PC-9 (cell line): ENCODE measurements at regions not wholly inside any gene's neighbourhood (a gene's known extent, or its start where the extent isn't known, plus 50 kb on each side); places are given as distances from the start of the nearest gene placed in this dataset.

Source experiments
- BruUV-seq: library from RNA; stranded (reverse); fragments of 400-500 nt; replicated peaks from 2 replicates; lab custom pipeline; 2021; lab: Mats Ljungman, UMichigan
- CTCF ChIA-PET: fragments of 300-600 bp; sonication (Branson Sonifier 250); formaldehyde crosslinking; loops from one replicate; lab custom pipeline; 2022; ENCODE audit warnings: antibody characterized with exemption; lab: Charles Lee
- POLR2A ChIA-PET: fragments of 300-600 bp; sonication (Branson Sonifier 250); formaldehyde crosslinking; loops from one replicate; lab custom pipeline; 2022; ENCODE audit warnings: antibody characterized with exemption; ENCODE audit not compliant: unreplicated experiment; lab: Charles Lee
- DNase-seq, 2 experiments: peaks; one replicate each; pipeline versions ENCODE4 v3.0.0 to v3.0.0-alpha.2; 2015 to 2022; ENCODE audit warnings: mixed read lengths in 1 of 2
- H2AFZ ChIP-seq: fragments of 200-600 bp; sonication (generic); 2 replicates; pipeline ENCODE4 v1.8.1; 2017; ENCODE audit warnings: antibody characterized with exemption
- H3F3A ChIP-seq: fragments of 200-600 bp; sonication (generic); 2 replicates; pipeline ENCODE4 v1.8.1; 2017; ENCODE audit warnings: antibody characterized with exemption, mild to moderate bottlenecking, low read depth; ENCODE audit not compliant: insufficient read depth
- H3K27ac ChIP-seq: fragments of 200-600 bp; sonication (generic); 2 replicates; pipeline ENCODE4 v1.6.1; 2016; ENCODE audit warnings: mixed run types
- H3K27me3 ChIP-seq: fragments of 200-600 bp; sonication (generic); 2 replicates; pipeline ENCODE4 v1.6.1; 2016; ENCODE audit warnings: low read depth, mixed run types; ENCODE audit not compliant: insufficient read depth
- H3K36me3 ChIP-seq: fragments of 200-600 bp; sonication (generic); 2 replicates; pipeline ENCODE4 v1.6.1; 2016; ENCODE audit warnings: low read depth, mixed run types
- H3K4me1 ChIP-seq: fragments of 200-600 bp; sonication (generic); replicated peaks from 2 replicates; pipeline ENCODE4 v1.6.1; 2016; ENCODE audit warnings: mixed run types; ENCODE audit not compliant: insufficient read depth
- H3K4me2 ChIP-seq: fragments of 200-600 bp; sonication (generic); 2 replicates; pipeline ENCODE4 v1.6.1; 2017; ENCODE audit warnings: mixed run types
- H3K4me3 ChIP-seq: fragments of 200-600 bp; sonication (generic); 2 replicates; pipeline ENCODE4 v1.6.1; 2016; ENCODE audit warnings: mixed run types
- H3K79me2 ChIP-seq: fragments of 200-600 bp; sonication (generic); 2 replicates; pipeline ENCODE4 v1.6.1; 2017; ENCODE audit warnings: low read depth, mixed run types
- H3K9me2 ChIP-seq: fragments of 200-600 bp; sonication (generic); 2 replicates; pipeline ENCODE4 v1.8.1; 2017; ENCODE audit warnings: mild to moderate bottlenecking; ENCODE audit not compliant: insufficient read depth
- H3K9me3 ChIP-seq: fragments of 200-600 bp; sonication (generic); 2 replicates; pipeline ENCODE4 v1.8.1; 2016; ENCODE audit warnings: low read depth; ENCODE audit not compliant: insufficient read depth
- H4K20me1 ChIP-seq: fragments of 200-600 bp; sonication (generic); 2 replicates; pipeline ENCODE4 v1.8.1; 2017; ENCODE audit not compliant: insufficient read depth
- EZH2 ChIP-seq: fragments of 200-600 bp; sonication (generic); IDR thresholded peaks from 2 replicates; pipeline ENCODE4 v1.8.0; 2017; ENCODE audit warnings: antibody characterized with exemption, low read depth
- intact Hi-C: fragments of 100-400 bp; cut with micrococcal nuclease; formaldehyde crosslinking; loops from one replicate; pipeline ENCODE4 v1.10.0; 2022; ENCODE audit not compliant: unreplicated experiment
- TF ChIP-seq, protein P1 (sequence below): fragments of 200-600 bp; sonication (generic); conservative IDR thresholded peaks from 2 replicates; pipeline ENCODE4 v1.6.1; 2017; ENCODE audit warnings: mixed run types, antibody characterized with exemption, mild to moderate bottlenecking, moderate library complexity

DNA sequence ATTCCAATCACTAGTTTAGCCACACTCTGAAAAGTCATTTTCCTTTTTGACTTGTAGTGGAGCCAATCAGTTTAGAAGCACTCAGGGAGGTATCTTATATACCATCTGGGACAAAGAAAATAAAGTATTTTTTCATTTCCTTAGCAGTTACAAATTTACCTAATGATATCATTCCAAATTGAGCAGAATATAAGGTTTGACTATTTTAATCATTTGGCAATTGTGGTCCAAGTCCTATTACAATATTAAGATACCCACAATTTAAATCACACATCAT is 170.6 kb downstream of the LTN1 start:
- Histone ChIP-seq H3K4me3 (no peak overlapping the region), H3K27me3 (no peaks in the 10 kb centered on the region), H3K4me2 (no peak overlapping the region), H3K36me3 (no peaks in the 10 kb centered on the region), H3K9me2 (no peaks in the 10 kb centered on the region), H3K79me2 (no peaks in the 10 kb centered on the region), H3K9me3 (no peaks in the 10 kb centered on the region), H3K4me1 (no peaks in the 10 kb centered on the region), H2AFZ (no peak overlapping the region), H3K27ac (no peak overlapping the region), H3F3A (no peaks in the 10 kb centered on the region), H4K20me1 (no peaks in the 10 kb centered on the region)
- no peak for TF ChIP-seq EZH2
- TF ChIP-seq, protein P1, sequence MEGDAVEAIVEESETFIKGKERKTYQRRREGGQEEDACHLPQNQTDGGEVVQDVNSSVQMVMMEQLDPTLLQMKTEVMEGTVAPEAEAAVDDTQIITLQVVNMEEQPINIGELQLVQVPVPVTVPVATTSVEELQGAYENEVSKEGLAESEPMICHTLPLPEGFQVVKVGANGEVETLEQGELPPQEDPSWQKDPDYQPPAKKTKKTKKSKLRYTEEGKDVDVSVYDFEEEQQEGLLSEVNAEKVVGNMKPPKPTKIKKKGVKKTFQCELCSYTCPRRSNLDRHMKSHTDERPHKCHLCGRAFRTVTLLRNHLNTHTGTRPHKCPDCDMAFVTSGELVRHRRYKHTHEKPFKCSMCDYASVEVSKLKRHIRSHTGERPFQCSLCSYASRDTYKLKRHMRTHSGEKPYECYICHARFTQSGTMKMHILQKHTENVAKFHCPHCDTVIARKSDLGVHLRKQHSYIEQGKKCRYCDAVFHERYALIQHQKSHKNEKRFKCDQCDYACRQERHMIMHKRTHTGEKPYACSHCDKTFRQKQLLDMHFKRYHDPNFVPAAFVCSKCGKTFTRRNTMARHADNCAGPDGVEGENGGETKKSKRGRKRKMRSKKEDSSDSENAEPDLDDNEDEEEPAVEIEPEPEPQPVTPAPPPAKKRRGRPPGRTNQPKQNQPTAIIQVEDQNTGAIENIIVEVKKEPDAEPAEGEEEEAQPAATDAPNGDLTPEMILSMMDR = no peak
- POLR2A ChIA-PET = no interaction called here
- intact Hi-C loops = no loop called here
- DNase-seq = no peak
- no TSS peak for BruUV-seq
- CTCF ChIA-PET = no interaction called here

- no peaks in the 10 kb centered on the region for H3K9me2 ChIP-seq
- no peaks in the 10 kb centered on the region for H3K9me3 ChIP-seq
- no peak overlapping the region for H3K4me2 ChIP-seq
- no peaks in the 10 kb centered on the region for H3K4me1 ChIP-seq
- H3K27me3 ChIP-seq = no peaks in the 10 kb centered on the region
- H3K36me3 ChIP-seq = no peaks in the 10 kb centered on the region
- no peak overlapping the region for H3K27ac ChIP-seq
- no peaks in the 10 kb centered on the region for H4K20me1 ChIP-seq
- TF ChIP-seq, protein P1 = no peak
- TF ChIP-seq EZH2 = no peak
- intact Hi-C loops = no loop called here
- no peaks in the 10 kb centered on the region for H3F3A ChIP-seq
- ChIA-PET POLR2A (no interaction called here), CTCF (no interaction called here)
- no TSS peak for BruUV-seq
- no peak for DNase-seq
- no peak overlapping the region for H3K4me3 ChIP-seq
- H2AFZ ChIP-seq = no peak overlapping the region
- no peaks in the 10 kb centered on the region for H3K79me2 ChIP-seq
Observed at GRCh38 chr21:28821276-28822122, 171.2 kb downstream of the LTN1 start.

DNA sequence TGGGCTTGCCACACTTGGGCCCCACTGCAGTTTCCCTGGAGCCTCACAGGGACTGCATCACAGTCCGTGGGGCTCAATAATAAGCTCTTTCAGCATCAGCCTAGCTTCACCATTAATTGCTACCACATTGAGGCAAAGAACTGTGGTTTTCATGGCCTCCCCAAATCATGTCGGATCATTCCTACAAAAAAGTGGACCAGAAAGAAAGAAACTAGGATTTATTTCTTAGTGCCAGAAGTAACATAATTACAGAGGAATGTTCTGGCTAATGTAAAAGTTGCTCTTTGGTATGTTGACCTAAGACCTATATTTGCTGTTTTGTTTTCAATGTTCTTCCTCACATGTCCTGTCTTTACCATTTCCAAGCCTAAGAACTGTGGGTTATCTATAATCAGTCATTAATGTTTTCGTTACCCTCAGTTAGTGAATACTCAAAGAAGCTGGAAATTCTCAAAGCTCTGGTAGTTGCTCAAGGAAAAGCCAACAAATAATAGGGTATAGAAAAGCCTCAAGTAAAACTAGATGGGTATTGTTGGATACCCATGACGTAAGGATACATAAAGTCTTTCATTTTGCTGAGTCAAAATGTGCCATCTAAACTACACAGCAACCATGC is 173.9 kb downstream of the LTN1 start:
- Histone ChIP-seq H2AFZ (no peak overlapping the region), H3F3A (no peaks in the 10 kb centered on the region), H3K27me3 (no peaks in the 10 kb centered on the region), H3K27ac (no peak overlapping the region), H3K4me2 (no peak overlapping the region), H3K79me2 (no peaks in the 10 kb centered on the region), H3K9me3 (no peaks in the 10 kb centered on the region), H3K36me3 (no peaks in the 10 kb centered on the region), H3K9me2 (no peaks in the 10 kb centered on the region), H3K4me1 (no peaks in the 10 kb centered on the region), H3K4me3 (no peak overlapping the region), H4K20me1 (no peaks in the 10 kb centered on the region)
- POLR2A ChIA-PET = no interaction called here
- BruUV-seq = no TSS peak
- intact Hi-C loops = no loop called here
- CTCF ChIA-PET = no interaction called here
- DNase-seq = no peak
- TF ChIP-seq, protein P1 = no peak
- TF ChIP-seq EZH2 = no peak
